ENCODE measurements at regions not wholly inside any gene's neighbourhood (a gene's known extent, or its start where the extent isn't known, plus 50 kb on each side); places are given as distances from the start of the nearest gene placed in this dataset.

GRCh38 chr2:222013889-222014288 lies 284.9 kb downstream of the PAX3 start:
- TF ChIP-seq CTCF (optimal IDR thresholded peaks at IDR 0.05 in 1 of 3, IDR thresholded peaks at IDR 0.05 in 1 of 3, conservative IDR thresholded peaks at IDR 0.05 in 1 of 3; ENCODE audit: extremely low read depth in 1 of 3, insufficient read depth in 2 of 3, low read length in 3 of 3), result no peak
- no peak for TF ChIP-seq EZH2 (IDR thresholded peaks at IDR 0.05; ENCODE audit: low read length)

Data from keratinocyte (primary cell).